HG03060 (cell line): ENCODE measurements at regions not wholly inside any gene's neighbourhood (a gene's known extent, or its start where the extent isn't known, plus 50 kb on each side); places are given as distances from the start of the nearest gene placed in this dataset.

Experiments
- ATAC-seq: cut with Tn5 transposase; IDR thresholded peaks from one replicate; pipeline ENCODE4 v1.9.1; 2021; ENCODE audit warnings: low read depth, moderate number of reproducible peaks; ENCODE audit not compliant: unreplicated experiment

DNA sequence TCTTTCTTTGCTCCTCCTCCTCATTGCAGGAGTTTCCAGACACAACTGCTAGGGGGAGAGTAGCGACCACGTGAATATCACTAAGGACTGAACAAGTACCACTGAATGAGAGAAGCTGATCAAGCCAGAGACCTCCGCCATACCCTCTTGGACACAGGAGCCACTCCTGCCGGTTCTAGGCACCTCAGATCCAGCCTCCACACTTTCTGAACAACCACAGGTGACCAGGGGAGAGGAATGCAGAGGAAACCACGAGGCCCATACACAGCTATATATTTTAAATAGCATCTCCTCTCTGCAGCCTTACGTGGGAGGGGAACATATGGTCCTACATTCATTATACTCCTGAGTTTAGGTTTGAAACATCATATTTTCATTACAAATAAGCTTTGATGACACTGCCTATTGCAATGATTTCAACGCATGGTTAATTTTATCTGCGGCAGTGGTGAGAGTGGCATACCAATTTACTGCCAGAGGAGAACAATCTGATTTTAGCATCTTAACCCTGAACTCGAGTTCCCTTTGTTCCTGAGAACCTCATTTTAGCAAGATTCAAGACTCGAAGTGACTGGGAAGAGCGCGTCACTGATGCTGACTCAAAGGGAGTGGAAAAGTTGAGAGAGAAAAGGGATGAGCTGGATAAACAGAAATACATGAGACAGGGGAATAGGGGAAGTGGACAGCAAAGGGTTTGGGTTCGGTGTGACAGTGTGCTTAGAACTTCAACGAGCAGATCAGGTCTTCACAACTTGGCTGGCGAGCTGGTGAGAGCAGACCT lies 231.7 kb upstream of the PPARGC1A start:
- ATAC-seq, result no peak

- ATAC-seq, result no peak
These were observed 228.1 kb upstream of the PPARGC1A start for GRCh38 chr4:24117975-24118374.

DNA sequence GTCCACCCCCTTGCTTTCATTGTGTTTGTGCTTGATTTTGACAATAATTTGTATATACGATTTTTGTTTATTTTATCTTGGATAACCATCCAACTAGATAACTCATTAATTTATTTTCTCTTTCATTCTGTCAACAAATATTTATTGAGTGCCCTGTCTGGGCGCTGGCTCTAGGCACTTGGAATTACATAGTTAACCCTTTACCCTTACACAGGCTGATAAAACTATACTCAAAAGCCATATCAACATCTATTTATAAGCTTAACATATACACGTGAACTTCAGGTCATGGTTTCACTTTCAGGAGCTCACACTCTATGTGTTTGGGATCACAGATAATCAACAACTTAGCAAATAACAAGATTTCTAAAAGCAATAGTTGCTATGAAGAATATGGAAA lies 226.3 kb upstream of the PPARGC1A start:
- no peak for ATAC-seq

DNA sequence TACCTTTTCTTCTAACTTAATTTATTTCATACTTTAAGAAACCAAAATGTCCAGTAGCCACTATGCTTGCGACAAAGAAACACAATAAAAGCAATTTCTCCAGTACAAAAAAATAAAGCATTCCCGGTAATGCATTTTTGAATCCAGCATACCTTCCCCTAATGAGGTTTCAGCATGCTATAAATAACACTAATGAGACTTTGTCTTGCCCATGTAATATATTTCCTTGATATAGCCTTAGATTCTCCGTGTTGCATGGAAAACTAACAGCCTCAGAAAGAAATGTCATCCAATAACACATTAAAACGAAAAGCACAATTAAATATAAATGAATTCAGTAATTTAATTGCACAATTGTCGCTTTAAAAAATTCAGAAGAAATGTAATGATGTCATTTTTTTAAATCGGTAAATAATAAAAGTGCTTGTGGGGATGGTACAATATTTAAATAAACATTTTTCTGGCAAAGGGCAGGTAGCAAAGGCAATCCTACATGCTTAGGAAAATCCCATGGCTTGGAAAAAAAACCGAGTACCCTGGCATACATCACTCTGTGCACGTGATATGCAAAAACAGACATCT lies 225.2 kb upstream of the PPARGC1A start:
- ATAC-seq, result no peak

GRCh38 chr4:24114444-24114843 lies 224.6 kb upstream of the PPARGC1A start:
- ATAC-seq, result no peak

DNA sequence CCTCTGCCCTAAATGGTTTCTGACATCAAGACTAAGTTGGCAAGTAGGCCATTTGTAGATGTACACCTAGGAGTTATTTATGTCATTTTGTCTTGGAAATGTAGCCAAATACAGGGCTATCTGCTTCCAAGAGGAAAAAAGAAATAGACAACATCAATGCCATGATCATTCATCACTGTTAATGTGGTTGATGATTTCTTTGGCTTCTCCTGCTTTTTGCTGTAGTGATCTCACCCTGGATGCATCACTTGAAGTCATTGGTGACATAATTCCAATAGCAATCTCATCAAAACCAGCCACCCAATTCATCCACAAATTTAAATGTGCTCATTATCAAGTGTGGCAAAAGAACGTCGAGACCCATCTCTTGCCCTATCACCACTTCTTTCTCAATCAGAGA lies 222.6 kb upstream of the PPARGC1A start:
- no peak for ATAC-seq

- no peak for ATAC-seq
These were observed 218.7 kb upstream of the PPARGC1A start for GRCh38 chr4:24108567-24108966.

DNA sequence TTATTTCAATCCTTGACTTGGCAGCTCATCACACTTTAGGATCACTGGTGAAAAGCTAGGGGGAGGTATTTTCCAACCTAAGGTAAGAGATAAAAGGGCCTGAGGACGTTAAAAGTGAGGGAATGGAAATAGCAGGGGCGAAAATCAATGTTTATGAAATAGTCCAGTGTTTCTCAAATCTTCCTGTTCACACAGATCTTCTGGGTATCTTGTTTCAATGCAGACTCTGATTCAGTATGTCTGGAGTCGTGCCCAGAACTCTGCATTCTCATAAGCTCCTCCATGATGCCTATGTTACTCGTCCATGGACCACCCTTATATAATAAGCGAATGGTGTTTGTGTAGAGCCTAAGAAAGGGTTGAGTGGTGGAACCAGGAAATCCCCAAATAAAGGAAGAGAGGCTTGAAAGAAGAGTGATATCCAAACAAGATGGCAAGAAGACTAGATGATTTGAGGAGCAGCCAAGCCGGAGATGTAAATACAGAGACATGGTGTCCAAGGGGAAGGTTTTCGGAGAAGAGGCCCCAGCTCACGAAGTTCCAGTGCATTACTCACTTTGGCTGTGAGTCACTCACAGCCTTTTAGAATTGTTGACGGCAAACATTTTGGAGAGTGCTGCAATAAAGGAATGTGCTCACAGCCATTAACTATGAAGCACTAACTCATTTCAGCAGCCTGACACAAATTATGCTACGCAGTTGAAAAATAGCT lies 215.6 kb upstream of the PPARGC1A start:
- no peak for ATAC-seq

DNA sequence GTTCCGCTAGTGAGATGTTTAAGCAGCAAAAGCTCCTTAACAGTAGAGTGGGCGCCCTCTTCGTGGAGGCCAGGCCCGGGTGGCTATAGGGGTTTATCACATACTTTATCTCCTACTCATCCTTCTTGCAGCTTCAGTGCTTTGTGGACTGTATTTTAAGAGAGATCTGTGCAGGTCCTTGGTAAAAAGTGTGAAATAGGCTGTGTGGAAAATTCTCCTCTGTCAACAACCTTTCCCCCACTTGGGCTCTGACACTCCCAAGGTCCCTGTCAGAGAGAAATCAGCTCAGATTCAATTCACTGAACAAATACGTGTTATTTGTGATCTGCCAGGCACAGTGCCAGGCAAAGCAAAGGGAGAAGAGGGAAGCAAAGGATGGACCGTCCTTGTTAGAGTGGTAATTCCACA lies 214.3 kb upstream of the PPARGC1A start:
- no peak for ATAC-seq

- ATAC-seq, result no peak
These were observed 213.7 kb upstream of the PPARGC1A start for GRCh38 chr4:24103434-24104157.

GRCh38 chr4:24102621-24103020 lies 212.8 kb upstream of the PPARGC1A start:
- no peak for ATAC-seq

- ATAC-seq, result no peak
These were observed 206.8 kb upstream of the PPARGC1A start for GRCh38 chr4:24096603-24097002.

- ATAC-seq, result no peak
These were observed 204.9 kb upstream of the PPARGC1A start for GRCh38 chr4:24094726-24095125.

- no peak for ATAC-seq
These were observed 203.6 kb upstream of the PPARGC1A start for GRCh38 chr4:24093446-24093845.

DNA sequence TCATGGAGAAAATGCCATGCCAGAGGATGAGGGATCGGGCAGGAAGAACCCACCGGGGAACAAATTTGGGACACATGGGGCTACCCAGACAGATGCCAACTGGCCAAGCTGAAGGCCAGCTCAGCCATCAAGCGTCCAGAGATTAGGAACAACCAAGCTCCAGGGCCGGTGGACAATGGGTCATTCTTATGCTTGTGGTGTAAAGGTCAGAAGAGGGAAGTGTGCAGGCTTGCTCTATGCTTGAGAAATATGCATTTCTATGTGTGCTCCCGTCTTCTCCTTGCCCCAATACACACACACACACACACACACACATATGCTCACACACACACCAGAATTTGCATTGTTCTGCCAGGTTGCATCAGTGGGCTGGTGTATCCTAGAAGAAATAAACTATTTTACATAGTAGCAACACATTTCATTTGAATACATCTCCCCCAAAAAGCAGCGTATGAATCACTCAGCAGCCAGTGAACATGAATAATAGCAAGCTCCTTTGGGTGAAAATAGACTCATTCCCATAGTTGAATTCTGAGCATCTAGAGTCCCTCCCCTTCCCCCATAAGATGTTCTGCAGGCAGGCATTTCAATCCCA lies 201.9 kb upstream of the PPARGC1A start:
- ATAC-seq, result no peak

- no peak for ATAC-seq
These were observed 200.1 kb upstream of the PPARGC1A start for GRCh38 chr4:24089851-24090534.

GRCh38 chr4:24080871-24081270 lies 191.0 kb upstream of the PPARGC1A start:
- ATAC-seq, result no peak

GRCh38 chr4:24078347-24078962 lies 188.6 kb upstream of the PPARGC1A start:
- ATAC-seq, result no peak

- ATAC-seq, result no peak
These were observed 187.0 kb upstream of the PPARGC1A start for GRCh38 chr4:24076811-24077210.

GRCh38 chr4:24073948-24074347 lies 184.1 kb upstream of the PPARGC1A start:
- no peak for ATAC-seq
